HG02970 (cell line): ENCODE measurements at regions not wholly inside any gene's neighbourhood (a gene's known extent, or its start where the extent isn't known, plus 50 kb on each side); places are given as distances from the start of the nearest gene placed in this dataset.
"Not testable (repeated sequence)": the region's sequence is repeated elsewhere in the genome, so short reads cannot be mapped to it uniquely, and the experiment has no call there.

Source experiments
- ATAC-seq: cut with Tn5 transposase; IDR thresholded peaks from one replicate; pipeline ENCODE4 v1.9.1; 2021; ENCODE audit warnings: mild to moderate bottlenecking, moderate library complexity, moderate number of reproducible peaks; ENCODE audit not compliant: unreplicated experiment, low FRiP score

- no peak for ATAC-seq
Observed at GRCh38 chr2:2791031-2791430, 460.0 kb upstream of the MYT1L start.

GRCh38 chr2:2788076-2788475 is 457.0 kb upstream of the MYT1L start:
- no peak for ATAC-seq

GRCh38 chr2:2787301-2787907 is 456.3 kb upstream of the MYT1L start:
- ATAC-seq, result no peak

- no peak for ATAC-seq
Observed at GRCh38 chr2:2782007-2782406, 450.9 kb upstream of the MYT1L start.

GRCh38 chr2:2779727-2780126 is 448.7 kb upstream of the MYT1L start:
- no peak for ATAC-seq

GRCh38 chr2:2777876-2778275 is 446.8 kb upstream of the MYT1L start:
- no peak for ATAC-seq

- ATAC-seq, result no peak
Observed at GRCh38 chr2:2777213-2777612, 446.1 kb upstream of the MYT1L start.

GRCh38 chr2:2775018-2775417 is 443.9 kb upstream of the MYT1L start:
- ATAC-seq, result no peak

- ATAC-seq, result no peak
Observed at GRCh38 chr2:2773692-2774091, 442.6 kb upstream of the MYT1L start.

- ATAC-seq, result not testable (repeated sequence)
Observed at GRCh38 chr2:2773080-2773479, 442.0 kb upstream of the MYT1L start.

GRCh38 chr2:2771721-2772411 is 440.8 kb upstream of the MYT1L start:
- no peak for ATAC-seq

GRCh38 chr2:2769481-2770431 is 438.7 kb upstream of the MYT1L start:
- no peak for ATAC-seq

GRCh38 chr2:2768476-2768875 is 437.4 kb upstream of the MYT1L start:
- ATAC-seq, result no peak

GRCh38 chr2:2767837-2768236 is 436.8 kb upstream of the MYT1L start:
- no peak for ATAC-seq

- ATAC-seq, result no peak
Observed at GRCh38 chr2:2765839-2766495, 434.9 kb upstream of the MYT1L start.

- no peak for ATAC-seq
Observed at GRCh38 chr2:2765176-2765800, 434.2 kb upstream of the MYT1L start.

- ATAC-seq, result no peak
Observed at GRCh38 chr2:2764739-2765138, 433.7 kb upstream of the MYT1L start.

- ATAC-seq, result no peak
Observed at GRCh38 chr2:2764001-2764355, 432.9 kb upstream of the MYT1L start.

- ATAC-seq, result no peak
Observed at GRCh38 chr2:2763351-2764000, 432.4 kb upstream of the MYT1L start.

- ATAC-seq, result no peak
Observed at GRCh38 chr2:2762913-2763312, 431.8 kb upstream of the MYT1L start.
